HEK293 (cell line): ENCODE measurements at regions not wholly inside any gene's neighbourhood (a gene's known extent, or its start where the extent isn't known, plus 50 kb on each side); places are given as distances from the start of the nearest gene placed in this dataset.

Source experiments
- CTCF ChIP-seq: fragments of 450-650 bp; formaldehyde crosslinking; IDR thresholded peaks from 2 replicates; pipeline ENCODE4 v1.5.1; 2016; ENCODE audit warnings: missing biosample characterization, missing genetic modification characterization
- GLI4 ChIP-seq: fragments of 450-650 bp; formaldehyde crosslinking; IDR thresholded peaks from 2 replicates; pipeline ENCODE4 v1.5.1; 2016; ENCODE audit warnings: missing biosample characterization, missing genetic modification characterization
- REST ChIP-seq: fragments of 450-650 bp; formaldehyde crosslinking; IDR thresholded peaks from 2 replicates; pipeline ENCODE4 v1.5.1; 2016; ENCODE audit warnings: missing biosample characterization, missing genetic modification characterization
- TCF7L2 ChIP-seq: IDR thresholded peaks from 2 replicates; pipeline ENCODE4 v1.6.1; 2011; ENCODE audit warnings: low read depth, mild to moderate bottlenecking, inconsistent platforms, low read length, moderate library complexity, borderline replicate concordance
- ZNF558 ChIP-seq: fragments of 450-650 bp; formaldehyde crosslinking; IDR thresholded peaks from 2 replicates; pipeline ENCODE4 v1.5.1; 2016; ENCODE audit warnings: missing biosample characterization, missing genetic modification characterization
- ZNF629 ChIP-seq: fragments of 450-650 bp; formaldehyde crosslinking; IDR thresholded peaks from 2 replicates; pipeline ENCODE4 v1.5.1; 2017; ENCODE audit warnings: missing biosample characterization, missing genetic modification characterization

- TF ChIP-seq CTCF (tag by site-specific recombination) (no peak), REST (no peak), TCF7L2 (no peak), GLI4 (no peak), ZNF629 (tag by site-specific recombination) (no peak), ZNF558 (tag by site-specific recombination) (no peak)
Measured at GRCh38 chr1:55968661-55969060, 610.7 kb downstream of the PLPP3 start.
